NB4 (cell line): ENCODE measurements at regions not wholly inside any gene's neighbourhood (a gene's known extent, or its start where the extent isn't known, plus 50 kb on each side); places are given as distances from the start of the nearest gene placed in this dataset.

Experiments
- DNase-seq: peaks from one replicate; pipeline ENCODE4 v3.0.0; 2010; ENCODE audit warnings: low read depth
- H3K4me3 ChIP-seq: one replicate; pipeline ENCODE4 v1.5.1; 2011; ENCODE audit warnings: mild to moderate bottlenecking, low read depth, low read length, moderate library complexity
- CTCF ChIP-seq: IDR thresholded peaks from one replicate; pipeline ENCODE4 v1.5.1; 2012; ENCODE audit warnings: low read depth, low read length
- MAX ChIP-seq: IDR thresholded peaks from 2 replicates; pipeline ENCODE4 v1.6.1; 2011; ENCODE audit warnings: low read depth, low read length
- MYC ChIP-seq: IDR thresholded peaks from 2 replicates; pipeline ENCODE4 v1.6.1; 2011; ENCODE audit warnings: low read depth, low read length
- POLR2A ChIP-seq: IDR thresholded peaks from 2 replicates; pipeline ENCODE4 v1.6.1; 2011; ENCODE audit warnings: mild to moderate bottlenecking; ENCODE audit not compliant: insufficient read length; ENCODE audit errors: extremely low read depth

- no peak for DNase-seq
- TF ChIP-seq POLR2A = no peak
- no peak for TF ChIP-seq CTCF
- no peak for TF ChIP-seq MYC
- TF ChIP-seq MAX = no peak
- no peak overlapping the region for H3K4me3 ChIP-seq
Observed at GRCh38 chr5:124654418-124654817, 92.0 kb downstream of the ZNF608 start.

GRCh38 chr5:124653666-124654065, 92.8 kb downstream of the ZNF608 start:
- no peak for TF ChIP-seq CTCF
- TF ChIP-seq MYC = no peak
- no peak for TF ChIP-seq POLR2A
- no peak for TF ChIP-seq MAX
- H3K4me3 ChIP-seq = no peak overlapping the region
- no peak for DNase-seq

- TF ChIP-seq MAX (no peak), MYC (no peak), POLR2A (no peak), CTCF (no peak)
- no peak overlapping the region for H3K4me3 ChIP-seq
- DNase-seq = no peak
Observed at GRCh38 chr5:124652892-124653441, 93.5 kb downstream of the ZNF608 start.

- TF ChIP-seq POLR2A (no peak), CTCF (no peak)
- H3K4me3 ChIP-seq = no peak overlapping the region
- no peak for DNase-seq
Observed at GRCh38 chr5:124652514-124652819, 94.0 kb downstream of the ZNF608 start.

GRCh38 chr5:124651663-124652513, 94.6 kb downstream of the ZNF608 start:
- no peak for TF ChIP-seq MAX
- TF ChIP-seq CTCF = no peak
- H3K4me3 ChIP-seq = peak overlapping the region; percentile 9
- DNase-seq = peak; percentile 57
